Breast epithelium (tissue), 4 donors: ENCODE measurements at regions not wholly inside any gene's neighbourhood (a gene's known extent, or its start where the extent isn't known, plus 50 kb on each side); places are given as distances from the start of the nearest gene placed in this dataset.
"Not testable (repeated sequence)": the region's sequence is repeated elsewhere in the genome, so short reads cannot be mapped to it uniquely, and the experiment has no call there.

Experiments
- DNase-seq, 2 donors: peaks; one replicate each; pipeline ENCODE4 v3.0.0-alpha.2; 2019; ENCODE audit warnings: low spot score in 2 of 2
- H3K27ac ChIP-seq, 2 donors: fragments of 200-600 bp; sonication (generic) in 1 of 2; one replicate each; pipeline ENCODE4 v1.5.1; 2016 to 2019; ENCODE audit warnings: mild to moderate bottlenecking in 1 of 2
- H3K27me3 ChIP-seq, 2 donors: fragments of 200-600 bp; sonication (generic) in 1 of 2; one replicate each; pipeline versions ENCODE4 v1.5.1 to v1.6.0; 2017 to 2019; ENCODE audit warnings: control low read depth in 1 of 2, mild to moderate bottlenecking in 1 of 2
- H3K36me3 ChIP-seq: fragments of 200-600 bp; one replicate; pipeline ENCODE4 v1.5.1; 2019
- H3K4me1 ChIP-seq, 2 donors: fragments of 200-600 bp; sonication (generic); one replicate each; pipeline ENCODE4 v1.5.1; 2016 to 2019; ENCODE audit warnings: control low read depth in 1 of 2
- H3K4me3 ChIP-seq, 3 donors: fragments of 200-600 bp; sonication (generic); 1 replicate in 2 of 3; 2 replicates in 1 of 3; pipeline ENCODE4 v1.5.1; 2016 to 2019; ENCODE audit warnings: mild to moderate bottlenecking in 3 of 3, moderate library complexity in 2 of 3
- H3K9me3 ChIP-seq, 2 donors: fragments of 200-600 bp; sonication (generic) in 1 of 2; one replicate each; pipeline ENCODE4 v1.5.1; 2016 to 2019; ENCODE audit warnings: control low read depth in 1 of 2
- CTCF ChIP-seq, 3 donors: fragments of 450-650 bp; IDR thresholded peaks; one replicate each; pipeline ENCODE4 v1.5.1; 2016 to 2017; ENCODE audit warnings: antibody characterized with exemption in 3 of 3, mild to moderate bottlenecking in 3 of 3, moderate library complexity in 3 of 3
- POLR2A ChIP-seq: fragments of 450-650 bp; IDR thresholded peaks from one replicate; pipeline ENCODE4 v1.6.1; 2016; ENCODE audit warnings: antibody characterized with exemption, mild to moderate bottlenecking, moderate library complexity
- POLR2AphosphoS5 ChIP-seq, 3 donors: sonication (generic); formaldehyde crosslinking; IDR thresholded peaks; one replicate each; pipeline ENCODE4 v1.6.1; 2017; ENCODE audit warnings: antibody characterized with exemption in 3 of 3
- intact Hi-C: fragments of 100-400 bp; cut with DNase I; formaldehyde crosslinking; loops from one replicate; pipeline ENCODE4 v1.15.1; 2023; ENCODE audit warnings: low total_unique reads

- no peak for DNase-seq
- Histone ChIP-seq H3K27me3 (no peaks in the 10 kb centered on the region), H3K9me3 (peaks cover 3 to 4% of the 10 kb centered on the region in 2 donors), H3K36me3 (no peaks in the 10 kb centered on the region), H3K4me3 (no peak overlapping the region), H3K4me1 (no peaks in the 10 kb centered on the region), H3K27ac (no peak overlapping the region)
- intact Hi-C loops = no loop called here
- no peak for TF ChIP-seq POLR2A
- TF ChIP-seq POLR2AphosphoS5 (IDR thresholded peaks at IDR 0.05) = no peak
- TF ChIP-seq CTCF (IDR thresholded peaks at IDR 0.05) = no peak
Observed at GRCh38 chr12:19675361-19675760, 236.1 kb downstream of the AEBP2 start.

- H3K4me1 ChIP-seq, H3K27me3 ChIP-seq, intact Hi-C loops, H3K9me3 ChIP-seq, H3K27ac ChIP-seq, DNase-seq, H3K36me3 ChIP-seq, H3K4me3 ChIP-seq: not testable (repeated sequence)
Observed at GRCh38 chr12:19678501-19678900, 239.2 kb downstream of the AEBP2 start.

DNA sequence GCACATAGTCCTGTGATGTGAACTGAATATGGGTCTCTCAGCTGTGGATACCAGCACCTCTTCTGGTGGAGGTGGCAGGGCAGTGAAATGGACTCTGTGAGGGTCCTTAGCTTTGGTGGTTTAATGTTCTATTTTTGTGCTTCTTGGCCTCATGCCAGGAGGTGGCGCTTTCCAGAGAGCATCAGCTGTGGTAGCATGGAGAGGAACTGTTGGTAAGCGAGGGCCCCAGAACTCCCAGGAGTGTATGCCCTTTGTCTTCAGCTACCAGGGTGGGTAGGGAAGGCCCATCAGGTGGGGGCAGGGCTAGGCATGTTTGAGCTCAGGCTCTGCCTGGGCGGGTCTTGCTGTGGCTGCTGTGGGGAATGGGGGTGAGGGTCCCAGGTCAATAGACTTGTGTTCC lies 241.7 kb downstream of the AEBP2 start:
- Histone ChIP-seq H3K36me3 (no peaks in the 10 kb centered on the region), H3K27ac (no peak overlapping the region), H3K27me3 (no peaks in the 10 kb centered on the region), H3K9me3 (peaks cover 3 to 4% of the 10 kb centered on the region in 2 donors), H3K4me1 (no peaks in the 10 kb centered on the region), H3K4me3 (no peak overlapping the region)
- DNase-seq = no peak
- intact Hi-C loops = loop anchor here (5.0 kb wide), 1 partner anchor 949 kb away; no protein-coding TSS in a partner anchor
- TF ChIP-seq POLR2A = no peak
- TF ChIP-seq CTCF (IDR thresholded peaks at IDR 0.05) = no peak
- TF ChIP-seq POLR2AphosphoS5 (IDR thresholded peaks at IDR 0.05) = no peak

DNA sequence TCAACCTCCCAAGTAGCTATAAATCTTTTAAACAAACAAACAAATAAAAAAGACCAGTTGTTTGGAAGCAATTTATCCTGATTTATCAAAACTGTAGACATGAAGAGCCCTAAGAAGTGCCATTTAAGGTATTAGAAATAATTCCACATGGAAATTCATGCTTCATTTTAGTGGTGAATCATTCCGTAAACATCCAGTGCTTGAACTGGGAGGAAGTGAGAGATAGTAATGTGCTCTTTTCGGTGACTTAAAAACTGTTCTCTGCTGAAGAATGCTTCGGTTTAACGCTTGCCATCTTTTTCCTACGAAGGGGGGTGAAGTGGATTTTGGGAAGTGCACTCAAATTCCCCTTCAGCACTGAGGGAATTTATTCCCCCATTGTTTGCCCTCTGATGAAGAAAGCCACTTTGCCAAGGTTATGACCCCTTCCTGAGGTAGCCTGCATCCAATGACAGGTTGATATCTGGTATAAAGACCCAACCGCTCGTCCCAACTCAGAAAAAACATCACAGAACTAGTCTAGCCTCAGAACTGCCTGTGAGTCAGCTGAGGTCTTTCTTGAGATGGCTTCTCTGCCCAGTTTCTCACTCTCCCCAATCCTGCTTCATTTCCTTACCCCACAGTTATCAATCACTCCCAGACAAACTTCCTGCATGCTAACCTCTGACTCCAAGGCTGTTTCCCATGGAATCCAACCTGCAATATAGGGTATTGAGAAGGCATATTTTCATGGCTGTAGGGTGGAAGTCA lies 244.1 kb downstream of the AEBP2 start:
- Histone ChIP-seq H3K27me3 (no peaks in the 10 kb centered on the region), H3K9me3 (no peaks in the 10 kb centered on the region), H3K4me3 (no peak overlapping the region), H3K4me1 (no peaks in the 10 kb centered on the region), H3K36me3 (no peaks in the 10 kb centered on the region), H3K27ac (no peak overlapping the region)
- intact Hi-C loops = loop anchor here (5.0 kb wide), 1 partner anchor 951 kb away; no protein-coding TSS in a partner anchor
- TF ChIP-seq CTCF (IDR thresholded peaks at IDR 0.05) (no peak), POLR2AphosphoS5 (IDR thresholded peaks at IDR 0.05) (no peak), POLR2A (no peak)
- no peak for DNase-seq

DNA sequence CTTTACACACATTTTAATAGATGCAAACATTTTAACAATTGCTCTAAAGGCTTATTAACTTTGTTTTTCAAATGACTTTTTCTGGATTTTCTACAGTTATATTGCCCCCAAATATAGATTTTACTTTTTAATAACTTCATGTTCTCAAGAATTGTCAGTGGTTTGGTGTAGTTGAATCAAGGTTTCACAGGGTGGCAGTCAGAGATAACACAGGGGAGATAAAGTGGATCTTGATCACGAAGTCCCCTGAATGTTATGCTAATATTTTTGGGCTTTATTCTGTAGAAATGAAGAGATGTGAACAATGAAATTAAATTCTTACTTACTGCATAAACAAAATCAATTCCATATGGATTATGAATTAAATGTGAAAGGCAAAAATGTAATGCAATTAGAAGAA lies 248.1 kb downstream of the AEBP2 start:
- no peaks in the 10 kb centered on the region for H3K36me3 ChIP-seq

More for the DNA sequence above, 248.1 kb downstream of the AEBP2 start:
- no peak for DNase-seq
- no peaks in the 10 kb centered on the region for H3K27me3 ChIP-seq
- intact Hi-C loops = no loop called here
- H3K4me1 ChIP-seq = no peaks in the 10 kb centered on the region
- H3K27ac ChIP-seq = no peak overlapping the region
- TF ChIP-seq CTCF (IDR thresholded peaks at IDR 0.05) (no peak), POLR2A (no peak), POLR2AphosphoS5 (IDR thresholded peaks at IDR 0.05) (no peak)
- H3K9me3 ChIP-seq = no peaks in the 10 kb centered on the region
- H3K4me3 ChIP-seq = no peak overlapping the region
